ENCODE measurements at regions not wholly inside any gene's neighbourhood (a gene's known extent, or its start where the extent isn't known, plus 50 kb on each side); places are given as distances from the start of the nearest gene placed in this dataset.

GRCh38 chr2:53403792-53404413 lies 363.7 kb upstream of the CHAC2 start:
- CTCF ChIA-PET: no interaction called here
- TF ChIP-seq CTCF (IDR thresholded peaks at IDR 0.05): no peak
- Mint-ChIP-seq H3K36me3 (ENCODE audit: low read depth) (no peaks in the 10 kb centered on the region), H3K27ac (no peak overlapping the region), H3K4me1 (ENCODE audit: low read depth) (no peaks in the 10 kb centered on the region), H3K4me3 (no peak overlapping the region), H3K27me3 (no peaks in the 10 kb centered on the region), H3K9me3 (peaks cover 3% of the 10 kb centered on the region)
- intact Hi-C loops (cut with micrococcal nuclease): no loop called here
- POLR2A ChIA-PET: no interaction called here
- ATAC-seq: peak; percentile 58
- DNase-seq: no peak

- no peak for TF ChIP-seq CTCF (IDR thresholded peaks at IDR 0.05)
- Mint-ChIP-seq H3K27ac (no peak overlapping the region), H3K9me3 (peaks cover 4% of the 10 kb centered on the region), H3K36me3 (ENCODE audit: low read depth) (no peaks in the 10 kb centered on the region), H3K4me3 (no peak overlapping the region), H3K27me3 (no peaks in the 10 kb centered on the region), H3K4me1 (ENCODE audit: low read depth) (no peaks in the 10 kb centered on the region)
- ChIA-PET CTCF (no interaction called here), POLR2A (no interaction called here)
- no peak for DNase-seq
- intact Hi-C loops (cut with micrococcal nuclease): no loop called here
- ATAC-seq: no peak
Measured at GRCh38 chr2:53397085-53397484, 370.5 kb upstream of the CHAC2 start.

- Mint-ChIP-seq H3K27ac (no peak overlapping the region), H3K9me3 (peaks cover 1% of the 10 kb centered on the region), H3K27me3 (no peaks in the 10 kb centered on the region), H3K4me1 (ENCODE audit: low read depth) (no peaks in the 10 kb centered on the region), H3K36me3 (ENCODE audit: low read depth) (no peaks in the 10 kb centered on the region), H3K4me3 (no peak overlapping the region)
- no peak for DNase-seq
- ChIA-PET POLR2A (no interaction called here), CTCF (no interaction called here)
- intact Hi-C loops (cut with micrococcal nuclease): no loop called here
- no peak for TF ChIP-seq CTCF (IDR thresholded peaks at IDR 0.05)
- no peak for ATAC-seq
Measured at GRCh38 chr2:53381271-53381670, 386.3 kb upstream of the CHAC2 start.

DNA sequence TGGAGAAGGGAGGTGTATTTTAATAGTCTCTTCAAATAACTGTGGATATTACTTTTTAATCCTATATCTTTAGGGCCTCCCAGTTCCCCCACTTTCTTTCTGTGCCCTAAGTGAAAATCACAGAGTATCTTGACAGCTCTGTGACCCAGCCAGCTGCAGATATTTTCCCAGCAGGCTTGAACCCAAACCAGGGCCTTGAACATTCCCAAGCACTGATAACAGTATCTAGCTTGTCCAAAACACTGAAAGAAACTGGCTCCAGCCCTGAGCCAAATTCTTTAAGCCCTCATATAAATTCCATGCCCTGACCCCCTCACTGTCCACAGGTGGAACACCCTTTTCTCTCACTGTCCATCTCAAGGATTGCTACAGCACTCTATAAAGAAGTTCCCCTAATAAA lies 388.1 kb upstream of the CHAC2 start:
- CTCF ChIA-PET: no interaction called here
- no peak overlapping the region for H3K4me3 Mint-ChIP-seq
- no peak for TF ChIP-seq CTCF (IDR thresholded peaks at IDR 0.05)
- H3K9me3 Mint-ChIP-seq: peaks cover 1% of the 10 kb centered on the region
- no peaks in the 10 kb centered on the region for H3K4me1 Mint-ChIP-seq (ENCODE audit: low read depth)
- DNase-seq: no peak
- POLR2A ChIA-PET: no interaction called here
- intact Hi-C loops (cut with micrococcal nuclease): no loop called here
- no peak for ATAC-seq
- H3K27me3 Mint-ChIP-seq: no peaks in the 10 kb centered on the region
- H3K36me3 Mint-ChIP-seq (ENCODE audit: low read depth): no peaks in the 10 kb centered on the region
- H3K27ac Mint-ChIP-seq: no peak overlapping the region

GRCh38 chr2:53378791-53379190 lies 388.8 kb upstream of the CHAC2 start:
- no peaks in the 10 kb centered on the region for H3K36me3 Mint-ChIP-seq (ENCODE audit: low read depth)
- H3K27me3 Mint-ChIP-seq: no peaks in the 10 kb centered on the region
- H3K4me1 Mint-ChIP-seq (ENCODE audit: low read depth): no peaks in the 10 kb centered on the region
- TF ChIP-seq CTCF (IDR thresholded peaks at IDR 0.05): no peak
- ATAC-seq: no peak
- H3K27ac Mint-ChIP-seq: no peak overlapping the region
- ChIA-PET POLR2A (no interaction called here), CTCF (no interaction called here)
- intact Hi-C loops (cut with micrococcal nuclease): no loop called here
- DNase-seq: no peak
- peaks cover 1% of the 10 kb centered on the region for H3K9me3 Mint-ChIP-seq
- H3K4me3 Mint-ChIP-seq: no peak overlapping the region
